ENCODE measurements at regions not wholly inside any gene's neighbourhood (a gene's known extent, or its start where the extent isn't known, plus 50 kb on each side); places are given as distances from the start of the nearest gene placed in this dataset.
"Not testable (repeated sequence)": the region's sequence is repeated elsewhere in the genome, so short reads cannot be mapped to it uniquely, and the experiment has no call there.

DNA sequence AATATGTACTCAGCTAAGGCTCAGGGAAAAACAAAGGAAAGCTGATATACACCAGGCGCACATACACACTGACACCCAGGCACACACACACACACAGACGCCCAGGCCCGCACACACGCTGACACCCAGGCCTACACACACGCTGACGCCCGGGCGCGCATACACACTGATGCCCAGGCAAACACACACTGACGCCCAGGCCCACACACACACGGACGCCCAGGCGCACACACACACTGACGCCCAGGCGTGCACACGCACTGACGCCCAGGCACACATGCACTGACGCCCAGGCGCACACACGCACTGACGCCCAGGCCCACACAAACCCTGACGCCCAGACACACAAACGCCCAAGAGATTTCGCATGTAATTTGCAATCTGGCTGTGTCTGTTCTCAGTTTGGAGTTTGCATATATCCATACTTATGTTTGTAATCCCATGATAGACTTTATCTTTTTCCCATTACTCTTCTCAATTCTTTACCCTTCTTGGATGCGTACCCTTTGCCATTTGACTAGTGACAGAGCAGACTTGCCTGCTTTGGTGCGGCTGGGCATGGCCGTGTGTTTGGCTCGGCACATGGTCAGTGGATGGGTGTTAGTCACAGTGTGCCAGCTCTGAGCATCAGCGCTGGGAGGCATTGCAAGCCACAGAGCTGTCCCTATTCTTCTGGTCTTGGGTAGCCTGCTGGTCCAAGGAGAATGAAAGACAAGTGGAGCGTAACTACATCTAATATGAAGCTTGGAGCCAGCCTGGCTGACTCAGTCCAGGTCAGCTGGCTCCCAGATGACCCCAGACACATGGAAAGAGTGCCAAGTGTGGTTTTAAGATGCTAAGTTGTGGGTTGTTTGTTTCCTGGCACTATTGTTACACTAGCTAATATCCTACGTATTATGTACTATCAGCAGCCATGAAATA, 632.4 kb upstream of the ZFP42 start:
- DNase-seq, result no peak

DNA sequence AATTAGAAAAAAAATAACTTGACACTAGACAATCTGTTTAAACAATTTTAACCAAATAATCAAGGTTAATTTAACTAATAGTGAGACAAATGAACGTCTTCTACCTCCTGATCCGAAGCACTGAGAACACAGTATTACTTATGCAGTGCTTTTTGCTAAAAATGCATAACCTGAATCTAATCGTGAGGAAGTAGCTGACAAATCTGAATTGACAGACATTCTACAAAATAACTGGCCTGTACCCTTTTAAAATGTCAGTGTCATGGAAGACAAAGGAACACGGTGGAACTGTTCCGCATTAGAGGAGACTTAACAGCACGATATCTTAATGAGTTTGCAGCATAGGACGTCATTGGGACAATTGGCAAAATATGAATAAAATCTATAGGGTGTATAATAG, 631.2 kb upstream of the ZFP42 start:
- DNase-seq, result no peak

DNA sequence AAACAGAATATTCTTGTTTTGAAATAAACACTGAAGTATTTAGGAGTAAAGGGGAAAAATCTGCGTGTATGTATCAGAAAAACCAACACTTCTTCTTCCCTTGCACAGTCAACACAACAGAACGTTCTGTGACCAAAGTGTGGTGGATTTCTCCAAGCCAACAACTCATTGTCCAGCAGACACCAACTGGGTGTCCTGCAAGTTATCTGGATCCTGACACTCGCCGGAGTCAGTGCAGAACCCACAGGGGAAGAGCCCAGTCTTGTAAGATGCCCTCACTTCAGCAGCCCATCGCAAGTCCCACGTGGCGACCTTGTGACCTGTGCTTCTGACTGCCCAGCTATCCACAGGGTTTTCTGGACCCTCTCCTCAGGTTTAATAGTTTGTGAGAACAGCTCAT, 630.7 kb upstream of the ZFP42 start:
- DNase-seq, result no peak

DNA sequence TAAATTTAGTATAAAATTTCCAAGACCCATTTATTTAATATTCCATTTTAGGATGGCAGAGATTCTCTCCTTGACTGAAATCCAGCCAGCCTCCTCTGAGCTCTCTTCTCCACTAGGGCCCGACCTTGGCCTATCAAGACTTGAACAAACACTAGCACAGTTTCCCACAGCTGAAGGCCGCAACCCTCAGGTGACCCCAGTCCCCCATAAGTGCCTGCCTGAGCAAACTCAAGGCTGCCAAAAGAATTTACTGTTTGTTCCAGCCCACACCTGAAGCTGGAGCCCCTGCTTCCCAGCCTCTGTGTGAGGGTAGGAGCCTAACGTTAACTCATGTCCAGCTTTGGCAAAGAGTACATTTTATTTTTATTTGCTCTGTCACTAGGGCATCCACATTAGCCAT, 629.0 kb upstream of the ZFP42 start:
- no peak for DNase-seq

DNA sequence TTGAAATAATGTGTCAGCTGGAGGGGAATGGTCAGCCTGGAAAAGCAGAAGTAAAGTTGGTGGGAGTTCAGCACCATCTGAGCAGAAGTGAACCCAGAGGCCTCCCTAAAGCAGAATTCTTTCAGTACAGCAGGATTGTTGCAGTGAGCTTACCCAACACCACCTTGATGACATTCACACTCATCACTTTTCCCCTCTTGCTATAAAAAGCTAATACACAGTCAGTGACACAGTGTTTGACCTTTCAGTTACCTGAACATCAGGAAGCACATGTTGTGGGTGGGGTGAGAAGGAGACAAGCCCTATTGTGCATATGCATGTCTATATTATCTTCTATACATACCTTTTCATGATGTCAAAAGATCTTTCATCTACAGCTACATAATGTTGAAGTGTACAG, 624.7 kb upstream of the ZFP42 start:
- DNase-seq, result no peak

DNA sequence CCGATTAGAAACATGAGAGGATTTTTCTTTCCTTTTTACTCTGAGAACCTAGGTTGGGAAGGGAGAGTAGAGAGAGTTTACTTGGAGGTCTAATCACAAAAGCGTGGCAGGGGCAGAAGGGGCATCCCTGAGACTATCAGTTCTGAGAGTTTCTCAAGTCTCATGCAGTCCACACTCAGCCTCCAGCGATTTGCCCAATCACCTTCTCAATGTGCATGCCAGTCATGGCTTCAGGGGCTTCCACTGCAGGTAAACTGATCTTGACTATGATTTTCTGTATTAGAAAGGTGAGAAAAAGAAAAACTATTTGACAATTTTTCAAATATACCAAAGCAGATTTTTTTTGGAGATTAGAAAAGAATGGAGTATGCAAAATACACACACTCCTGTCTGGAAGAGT, 617.1 kb upstream of the ZFP42 start:
- DNase-seq, result no peak

DNA sequence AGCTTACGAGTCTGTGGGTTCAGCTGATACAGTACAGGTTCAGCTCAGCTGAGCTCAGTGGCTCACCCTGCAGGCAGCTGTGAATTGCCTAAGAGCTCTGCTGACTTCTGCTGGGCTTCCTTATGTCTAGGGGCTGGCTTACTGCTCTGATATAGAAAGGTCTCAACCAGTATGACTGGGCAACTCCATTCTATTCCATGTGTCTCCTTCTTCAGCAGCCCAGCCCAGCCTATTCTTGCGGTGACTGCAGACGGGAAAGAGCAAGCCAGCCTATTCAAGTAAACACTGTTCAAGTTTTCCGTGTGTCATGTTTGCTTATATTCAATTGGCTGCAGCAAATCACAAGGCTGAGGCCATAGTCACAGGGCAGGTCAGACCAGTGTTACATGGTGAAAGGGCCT, 615.4 kb upstream of the ZFP42 start:
- DNase-seq, result no peak

DNA sequence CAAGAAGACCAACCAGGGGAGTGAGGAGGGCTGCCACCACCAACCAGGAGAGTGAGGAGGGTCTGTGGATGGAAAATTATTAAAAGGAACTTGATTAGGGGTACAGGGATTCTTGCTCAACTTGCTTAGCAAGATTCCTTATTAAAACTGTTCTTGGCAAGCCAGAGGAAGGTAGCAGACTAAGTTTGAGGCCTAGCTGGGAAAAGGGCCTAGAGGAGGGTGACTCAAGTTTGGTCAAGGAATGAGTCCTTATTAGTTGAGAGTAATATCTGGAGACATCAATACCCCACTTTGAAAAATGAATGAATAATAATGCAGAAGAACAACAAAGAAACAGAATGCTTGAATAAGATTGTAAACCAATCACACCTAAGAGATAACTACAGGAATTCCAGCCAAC, 612.4 kb upstream of the ZFP42 start:
- DNase-seq, result no peak

DNA sequence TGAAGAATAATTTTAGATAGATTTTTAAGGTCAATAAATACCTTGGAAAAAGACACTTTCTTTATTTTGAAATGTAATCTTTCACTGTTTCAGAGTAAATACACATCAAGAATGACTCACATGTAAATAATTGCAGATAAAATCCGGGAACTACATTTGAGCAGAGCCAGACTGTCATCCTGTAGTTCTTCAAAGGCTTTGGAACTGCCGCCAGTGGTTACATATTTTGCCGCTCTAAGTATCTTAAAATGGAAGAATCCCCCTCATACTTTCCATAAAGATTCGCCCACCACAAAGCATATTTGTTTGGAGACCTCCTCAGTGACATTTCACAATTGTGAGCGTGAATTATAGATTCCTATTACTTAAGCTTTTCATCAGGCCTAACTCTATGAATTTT, 607.8 kb upstream of the ZFP42 start:
- no peak for DNase-seq

DNA sequence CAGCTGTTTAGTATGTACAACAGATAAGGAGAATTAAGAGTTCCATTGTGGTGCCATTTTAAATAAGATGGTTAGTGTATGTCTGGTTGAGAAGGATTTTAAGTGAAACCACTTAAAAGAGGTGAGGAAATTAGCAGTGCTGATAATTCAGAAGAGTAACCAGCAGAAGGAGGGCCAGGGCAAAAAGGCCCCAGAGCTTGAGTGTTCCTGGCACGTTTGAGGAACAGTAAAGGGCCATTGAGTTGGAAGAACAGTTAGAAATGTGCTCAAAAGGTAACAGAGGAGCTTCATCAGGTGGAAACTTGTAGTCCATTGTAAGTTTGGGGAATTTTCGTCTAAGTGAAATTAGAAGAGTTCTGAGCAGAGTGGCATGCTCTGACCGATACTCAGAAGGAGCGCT, 606.2 kb upstream of the ZFP42 start:
- no peak for DNase-seq

DNA sequence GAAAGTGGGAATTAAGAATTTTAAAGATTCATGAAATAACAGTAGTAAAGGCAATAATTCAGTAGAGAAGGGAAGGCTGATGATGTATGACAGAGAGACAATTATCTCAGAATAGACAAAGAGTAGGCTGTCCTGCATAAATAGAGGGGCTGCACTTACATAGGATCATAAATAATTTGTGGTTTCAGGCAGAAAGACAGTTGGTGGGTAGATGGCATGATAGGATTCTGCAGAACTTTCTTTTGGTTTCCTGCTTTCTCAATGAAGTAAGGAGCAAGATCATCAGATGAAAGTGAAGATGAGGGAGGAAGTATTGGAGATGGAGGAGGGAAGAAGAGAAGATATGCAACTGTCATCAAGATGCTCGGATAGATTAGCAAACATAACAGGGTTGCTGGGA, 604.9 kb upstream of the ZFP42 start:
- no peak for DNase-seq

DNA sequence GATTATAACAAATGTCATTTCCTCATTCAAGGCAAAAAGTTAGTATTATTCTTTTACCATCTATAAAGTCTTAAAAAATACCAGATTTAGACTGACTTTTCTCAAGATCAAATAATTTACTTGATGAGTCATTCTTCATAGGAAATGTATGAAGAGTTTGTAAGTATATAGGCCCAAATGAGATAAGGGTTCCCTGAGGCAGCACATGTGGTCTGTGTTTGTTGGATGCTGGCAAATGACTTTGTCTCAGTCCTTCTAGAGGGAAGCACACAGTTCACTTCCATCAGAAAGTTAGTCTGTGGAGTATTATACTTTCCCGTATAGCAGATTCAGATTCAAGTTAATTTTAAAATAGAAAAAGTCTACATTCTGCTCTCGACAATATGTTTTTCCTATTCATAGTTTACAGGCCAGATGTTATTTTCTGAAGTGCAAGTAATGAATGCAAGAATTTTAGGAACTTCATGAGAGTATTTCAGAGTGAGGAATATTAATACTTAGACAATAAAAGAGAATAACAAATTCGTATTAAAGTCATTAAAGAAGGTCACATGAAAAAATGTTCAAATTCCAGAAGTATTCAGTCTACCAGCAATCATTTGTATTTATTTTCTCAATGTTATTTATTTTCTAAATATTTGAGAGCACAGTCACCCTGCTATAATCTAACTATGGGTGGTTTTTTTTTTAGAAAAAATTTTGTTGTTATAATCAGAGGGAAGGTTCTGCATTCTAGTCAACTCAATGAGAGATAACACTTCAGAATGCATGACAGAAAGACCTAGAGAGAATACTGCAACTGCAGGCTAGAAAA, 601.8 kb upstream of the ZFP42 start:
- DNase-seq, result no peak

DNA sequence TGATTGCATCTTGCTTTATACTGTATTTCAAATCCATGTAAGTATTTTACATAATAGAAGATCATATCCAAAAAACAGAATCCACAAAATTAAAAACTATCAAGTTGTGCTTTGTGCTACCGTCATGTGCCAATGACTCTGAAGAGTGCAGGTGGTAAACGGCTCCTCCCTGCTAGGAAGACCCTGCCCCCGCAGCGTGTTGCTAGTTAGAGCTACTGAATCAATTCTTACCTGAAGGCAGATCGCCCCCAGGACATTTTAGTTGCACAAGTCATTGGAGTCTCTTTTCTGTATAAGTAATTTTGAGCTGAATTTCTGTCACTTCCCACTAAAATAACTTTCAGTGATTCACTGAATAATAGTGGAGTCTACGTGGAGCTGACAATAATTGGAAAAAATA, 599.5 kb upstream of the ZFP42 start:
- no peak for DNase-seq

DNA sequence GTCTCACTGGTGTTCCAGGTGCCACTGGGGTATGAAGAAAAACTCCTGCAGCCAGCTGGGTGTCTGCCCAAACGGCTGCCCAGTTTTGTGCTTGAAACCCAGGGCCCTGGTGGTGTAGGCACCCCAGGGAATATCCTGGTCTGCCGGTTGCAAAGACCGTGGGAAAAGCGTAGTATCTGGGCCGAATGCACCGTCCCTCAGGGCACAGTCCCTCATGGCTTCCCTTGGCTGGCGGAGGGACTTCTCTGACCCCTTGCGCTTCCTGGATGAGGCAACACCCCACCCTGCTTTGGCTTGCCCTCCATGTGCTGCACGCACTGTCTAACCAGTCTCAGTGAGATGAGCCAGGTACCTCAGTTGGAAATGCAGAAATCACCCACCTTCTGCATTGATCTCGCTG, 587.1 kb upstream of the ZFP42 start:
- not testable (repeated sequence) for DNase-seq

DNA sequence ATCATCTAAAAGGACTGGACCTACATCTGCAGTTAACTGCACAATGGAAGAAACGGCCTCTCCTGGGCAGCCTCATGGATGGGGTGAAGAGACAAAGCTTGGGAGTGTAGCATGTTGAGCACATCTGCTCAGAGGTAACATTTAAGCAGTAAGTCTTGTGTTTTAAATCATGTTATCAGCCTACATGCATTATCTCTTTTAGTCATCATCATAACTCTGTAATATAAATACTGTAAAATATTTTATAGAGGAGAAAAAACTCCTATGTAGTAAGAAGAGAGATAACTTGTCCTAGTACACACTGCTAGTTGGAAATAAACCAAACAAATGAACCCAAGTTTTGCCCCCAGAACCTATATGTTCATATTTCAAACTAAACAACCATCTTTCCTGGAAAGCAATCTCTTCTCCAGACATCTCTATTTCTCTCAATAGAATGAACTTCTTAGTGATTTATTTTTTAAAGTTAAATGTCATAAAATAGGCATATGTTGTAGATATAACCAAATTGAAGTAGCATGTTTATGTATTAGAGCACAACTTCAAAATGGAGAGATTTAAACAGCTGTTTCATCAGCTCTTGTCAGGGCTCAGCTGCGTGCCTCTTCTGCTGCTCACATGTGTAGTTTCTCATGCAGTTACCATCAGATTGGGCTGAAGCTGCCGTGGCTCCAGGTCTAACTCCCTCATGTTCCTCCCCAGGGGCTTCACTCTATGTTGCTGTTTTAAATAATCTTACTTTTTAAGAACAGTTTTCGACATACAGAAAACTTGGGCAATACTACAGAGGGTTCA, 581.8 kb upstream of the ZFP42 start:
- no peak for DNase-seq

DNA sequence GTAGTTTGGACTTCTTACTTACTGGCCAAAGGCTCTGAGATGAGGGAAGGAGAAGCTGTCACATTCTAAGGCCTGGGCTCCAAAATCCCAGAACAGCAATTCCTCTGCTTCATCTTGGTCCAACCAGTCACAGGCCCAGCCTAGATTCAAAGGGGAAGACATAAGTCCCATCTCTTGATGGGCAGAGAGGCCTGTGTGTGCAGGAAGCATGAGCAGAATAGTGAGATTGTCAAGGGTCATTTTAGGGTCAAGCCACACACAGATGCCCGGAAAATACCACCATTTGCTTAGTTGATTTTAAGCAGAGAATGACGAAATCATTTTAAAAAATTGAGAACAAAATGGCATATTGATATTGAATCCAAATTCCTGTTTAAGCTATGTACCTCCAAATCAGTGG, 580.9 kb upstream of the ZFP42 start:
- no peak for DNase-seq

DNA sequence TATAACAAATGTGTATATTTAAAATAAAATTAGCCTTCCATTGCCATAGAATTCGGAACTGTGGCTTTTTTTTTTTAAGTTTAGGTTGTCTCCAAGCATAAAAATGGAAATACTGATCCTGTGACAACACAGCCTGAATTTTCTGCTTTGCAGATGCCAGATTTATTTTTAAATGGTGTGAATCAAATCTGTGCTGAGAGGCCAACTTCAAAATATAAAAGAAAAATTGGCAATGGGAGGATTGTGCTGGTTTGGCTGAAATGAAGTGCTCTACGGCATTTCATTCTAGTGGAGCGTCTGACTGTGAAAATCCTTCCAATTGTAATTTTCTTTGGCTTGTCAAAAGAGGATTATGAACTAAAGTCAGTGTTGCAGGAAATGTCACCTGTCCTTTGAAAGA, 580.3 kb upstream of the ZFP42 start:
- no peak for DNase-seq

DNA sequence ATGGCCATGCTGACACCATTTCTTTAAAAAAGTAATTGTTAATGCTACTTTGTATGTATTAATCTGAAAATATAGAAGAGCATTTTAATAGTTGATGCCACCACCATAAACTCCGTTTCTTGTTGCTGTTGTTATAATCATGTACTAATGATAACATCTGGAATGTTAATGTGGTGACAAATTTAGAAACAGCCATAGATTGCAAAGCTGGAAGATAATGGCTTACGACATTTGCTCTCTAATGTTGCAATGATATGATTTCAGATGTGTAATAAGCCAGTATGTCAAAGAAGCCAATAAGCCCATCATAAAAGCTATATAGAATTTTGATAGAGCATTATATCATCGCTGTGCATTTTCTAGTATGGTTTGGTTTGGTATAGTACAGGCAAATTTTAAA, 579.4 kb upstream of the ZFP42 start:
- DNase-seq, result no peak

DNA sequence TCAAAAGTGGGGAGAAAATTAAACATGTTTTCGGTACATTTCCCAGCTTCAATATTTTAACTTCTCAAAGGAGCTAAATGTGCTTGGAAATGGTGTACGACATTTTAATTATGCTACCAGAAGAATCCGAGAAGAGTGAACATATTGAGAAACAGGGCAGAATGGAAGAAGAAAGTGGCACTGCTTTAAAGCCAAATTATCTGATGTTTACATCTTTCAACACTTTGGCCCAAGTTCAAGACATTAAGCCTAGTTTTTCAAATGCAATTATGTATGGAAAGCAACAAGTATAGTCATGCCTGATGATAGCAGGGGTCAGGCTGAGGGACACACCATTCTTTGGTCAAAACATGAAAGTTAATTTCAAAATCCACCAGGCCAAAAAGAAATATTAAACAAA, 577.9 kb upstream of the ZFP42 start:
- no peak for DNase-seq

DNA sequence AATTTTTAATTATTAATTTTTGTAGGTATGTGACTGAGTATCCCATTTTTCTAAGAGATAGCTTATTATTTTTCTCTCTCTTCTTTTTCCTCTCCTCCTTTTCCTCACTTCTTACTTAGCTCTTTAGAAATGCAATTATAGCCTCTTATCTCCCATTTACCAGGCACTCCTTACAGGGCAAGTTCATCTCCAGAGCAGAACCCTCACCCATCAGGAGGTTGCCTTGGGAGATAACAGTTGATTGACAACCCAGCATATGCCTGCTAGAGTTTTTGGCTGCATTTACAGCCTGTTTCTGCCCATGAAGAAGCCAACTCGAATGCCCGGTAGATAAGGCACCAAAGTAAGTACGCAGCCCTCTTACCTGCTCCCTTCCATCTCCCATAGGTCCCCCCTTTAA, 572.9 kb upstream of the ZFP42 start:
- DNase-seq, result no peak

DNA sequence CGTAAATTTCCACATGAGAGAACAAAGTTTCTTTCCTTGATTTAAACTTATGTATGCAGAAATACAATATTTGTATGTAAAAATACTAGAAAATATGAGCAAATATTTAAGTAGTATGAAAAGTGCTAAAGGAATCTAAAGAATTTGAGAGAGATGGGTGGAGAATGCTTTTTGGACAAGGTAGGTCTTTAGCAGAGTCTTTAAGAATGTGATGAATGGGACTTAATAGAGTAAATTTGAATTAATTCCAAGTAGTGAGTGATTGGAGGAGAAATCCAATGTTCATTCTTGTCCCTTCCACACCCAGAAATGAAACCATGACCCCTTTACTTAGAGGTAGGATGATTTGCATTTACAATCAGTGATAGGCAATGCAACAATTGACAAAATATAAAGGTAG, 570.9 kb upstream of the ZFP42 start:
- no peak for DNase-seq

DNA sequence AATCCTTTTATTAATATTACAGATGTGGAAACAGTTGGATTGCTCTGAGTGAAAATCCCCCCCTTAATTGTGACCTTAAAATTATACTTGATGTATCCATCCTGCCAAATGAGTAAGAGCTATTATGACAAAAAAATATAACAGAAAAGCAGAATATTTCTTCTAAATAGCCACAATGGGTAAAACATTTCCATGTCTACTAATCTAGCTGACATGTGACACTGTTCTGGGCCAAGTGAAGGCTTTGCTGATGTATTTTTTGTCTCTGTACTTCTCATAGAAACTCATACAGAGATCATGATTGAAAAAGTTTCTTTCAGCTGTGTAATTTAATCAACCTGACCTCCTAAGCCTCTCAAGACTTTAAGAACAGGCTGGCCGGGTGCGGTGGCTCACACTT, 569.1 kb upstream of the ZFP42 start:
- DNase-seq, result no peak

DNA sequence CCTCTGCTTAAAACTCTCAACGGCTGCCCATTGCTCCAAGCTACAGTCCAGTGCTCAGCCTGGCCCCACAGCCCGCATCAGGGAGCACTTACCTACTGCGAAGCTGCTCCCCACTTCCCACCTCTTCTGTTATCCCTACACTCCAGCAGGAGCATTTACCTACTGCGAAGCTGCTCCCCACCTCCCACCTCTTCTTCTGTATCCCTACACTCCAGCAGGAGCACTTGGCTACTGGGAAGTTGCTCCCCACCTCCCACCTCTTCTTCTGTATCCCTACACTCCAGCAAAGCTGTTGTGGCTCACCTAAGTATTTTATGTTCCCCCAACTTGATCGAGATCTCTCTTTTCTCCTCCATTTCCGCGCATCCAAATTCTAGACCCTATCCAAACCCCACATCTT, 563.3 kb upstream of the ZFP42 start:
- DNase-seq, result no peak

DNA sequence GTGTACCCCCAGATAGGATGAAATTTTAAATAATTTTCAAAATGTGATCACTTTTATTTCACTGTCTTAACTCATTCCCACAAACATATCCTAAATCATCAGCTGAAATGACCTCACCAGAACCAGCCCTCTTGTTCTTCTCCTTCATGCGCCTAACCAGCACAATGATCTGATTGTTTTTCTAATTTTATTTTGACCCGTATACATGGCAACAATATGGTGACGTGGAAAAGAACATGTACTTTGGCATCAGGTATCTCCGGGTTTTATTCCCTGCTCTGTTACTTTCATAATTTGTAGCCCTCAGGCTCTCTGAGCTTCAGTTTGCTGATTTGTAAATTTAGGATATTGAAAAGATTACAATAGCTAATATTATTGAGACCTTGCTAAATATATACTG, 562.4 kb upstream of the ZFP42 start:
- DNase-seq, result no peak
